ENCODE measurements at regions not wholly inside any gene's neighbourhood (a gene's known extent, or its start where the extent isn't known, plus 50 kb on each side); places are given as distances from the start of the nearest gene placed in this dataset.

- Histone ChIP-seq H3K4me3 (no peak overlapping the region), H3K4me1 (no peaks in the 10 kb centered on the region), H3K27ac (no peak overlapping the region), H3K9me3 (no peaks in the 10 kb centered on the region), H3K27me3 (no peaks in the 10 kb centered on the region), H3K36me3 (no peaks in the 10 kb centered on the region)
- intact Hi-C loops (cut with DNase I): no loop called here
- DNase-seq: no peak
- TF ChIP-seq, protein P1, sequence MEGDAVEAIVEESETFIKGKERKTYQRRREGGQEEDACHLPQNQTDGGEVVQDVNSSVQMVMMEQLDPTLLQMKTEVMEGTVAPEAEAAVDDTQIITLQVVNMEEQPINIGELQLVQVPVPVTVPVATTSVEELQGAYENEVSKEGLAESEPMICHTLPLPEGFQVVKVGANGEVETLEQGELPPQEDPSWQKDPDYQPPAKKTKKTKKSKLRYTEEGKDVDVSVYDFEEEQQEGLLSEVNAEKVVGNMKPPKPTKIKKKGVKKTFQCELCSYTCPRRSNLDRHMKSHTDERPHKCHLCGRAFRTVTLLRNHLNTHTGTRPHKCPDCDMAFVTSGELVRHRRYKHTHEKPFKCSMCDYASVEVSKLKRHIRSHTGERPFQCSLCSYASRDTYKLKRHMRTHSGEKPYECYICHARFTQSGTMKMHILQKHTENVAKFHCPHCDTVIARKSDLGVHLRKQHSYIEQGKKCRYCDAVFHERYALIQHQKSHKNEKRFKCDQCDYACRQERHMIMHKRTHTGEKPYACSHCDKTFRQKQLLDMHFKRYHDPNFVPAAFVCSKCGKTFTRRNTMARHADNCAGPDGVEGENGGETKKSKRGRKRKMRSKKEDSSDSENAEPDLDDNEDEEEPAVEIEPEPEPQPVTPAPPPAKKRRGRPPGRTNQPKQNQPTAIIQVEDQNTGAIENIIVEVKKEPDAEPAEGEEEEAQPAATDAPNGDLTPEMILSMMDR (IDR thresholded peaks at IDR 0.05): no peak
- no peak for ATAC-seq
These were observed 583.7 kb upstream of the B3GAT1 start for GRCh38 chr11:134995741-134996140.

DNA sequence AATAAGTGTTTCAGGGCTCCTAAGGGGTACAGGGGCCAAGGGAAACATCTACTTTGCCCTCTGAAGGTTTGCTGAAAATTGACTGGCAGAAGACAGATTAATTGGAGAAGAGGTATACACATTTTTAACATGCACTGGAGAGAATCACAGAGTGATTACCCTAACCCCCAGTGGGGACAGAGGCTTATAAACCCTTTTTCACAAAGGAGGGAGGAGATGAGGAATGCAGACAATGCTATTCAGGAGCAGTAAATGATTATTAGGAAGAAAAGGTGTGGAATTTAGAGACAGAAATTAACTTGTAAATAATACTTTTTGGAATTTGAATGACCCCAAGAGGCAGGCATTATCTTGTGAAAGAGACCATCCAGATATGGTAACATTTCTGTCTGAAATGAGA lies 582.4 kb upstream of the B3GAT1 start:
- Histone ChIP-seq H3K4me1 (no peaks in the 10 kb centered on the region), H3K27me3 (no peaks in the 10 kb centered on the region), H3K36me3 (no peaks in the 10 kb centered on the region), H3K9me3 (no peaks in the 10 kb centered on the region), H3K27ac (no peak overlapping the region), H3K4me3 (no peak overlapping the region)
- TF ChIP-seq, protein P1 (IDR thresholded peaks at IDR 0.05): no peak
- intact Hi-C loops (cut with DNase I): no loop called here
- DNase-seq: no peak
- ATAC-seq: no peak

DNA sequence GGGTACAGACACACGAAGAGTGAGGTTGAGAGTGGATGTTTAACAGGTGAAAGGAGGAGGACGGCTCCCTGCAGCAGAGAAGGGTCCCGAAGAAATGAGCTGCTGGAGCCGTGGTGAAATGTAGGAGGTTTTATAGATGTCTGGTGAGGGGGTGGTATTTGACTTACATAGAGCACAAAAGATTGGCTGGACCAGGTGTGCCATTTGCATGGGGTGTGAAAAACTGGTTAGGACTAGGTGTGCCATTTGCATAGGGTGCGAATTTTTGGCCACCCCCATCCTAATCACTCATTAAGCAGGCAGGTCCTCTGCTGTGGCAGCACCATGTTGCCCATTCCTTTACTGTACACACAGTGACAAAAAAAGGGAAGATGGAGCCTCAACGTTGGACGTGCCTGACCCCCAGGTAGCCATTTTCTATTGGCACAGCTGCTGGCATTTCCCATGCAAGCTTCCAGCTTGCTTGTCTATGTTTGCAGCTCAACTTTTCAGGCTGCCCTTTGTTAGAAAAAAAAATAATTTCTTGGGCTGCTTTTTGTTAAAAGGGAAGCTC lies 581.7 kb upstream of the B3GAT1 start:
- Histone ChIP-seq H3K4me1 (no peaks in the 10 kb centered on the region), H3K27ac (no peak overlapping the region), H3K27me3 (no peaks in the 10 kb centered on the region), H3K4me3 (no peak overlapping the region), H3K9me3 (no peaks in the 10 kb centered on the region), H3K36me3 (no peaks in the 10 kb centered on the region)
- DNase-seq (no peak), ATAC-seq (no peak)
- TF ChIP-seq, protein P1 (IDR thresholded peaks at IDR 0.05): no peak
- intact Hi-C loops (cut with DNase I): no loop called here

DNA sequence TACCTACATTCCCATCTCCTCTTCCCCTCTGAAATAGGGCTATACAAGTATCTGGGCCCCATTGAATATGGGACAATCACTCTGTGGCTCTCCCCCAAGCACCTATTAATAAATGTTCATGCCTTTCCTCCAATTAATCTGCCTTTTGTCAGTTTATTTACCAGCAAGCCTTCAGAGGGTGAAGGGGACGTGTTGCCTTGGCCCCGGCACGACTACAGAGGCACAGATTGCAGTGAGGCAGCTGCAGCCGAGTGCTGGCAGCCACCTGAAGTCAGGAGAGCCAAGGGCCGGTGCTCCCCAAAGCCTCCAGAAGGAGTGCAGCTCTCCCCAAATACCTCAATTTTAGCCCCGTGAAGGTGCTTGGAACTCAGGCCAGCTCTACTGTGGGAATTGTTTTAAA lies 580.9 kb upstream of the B3GAT1 start:
- no peaks in the 10 kb centered on the region for H3K4me1 ChIP-seq
- DNase-seq (no peak), ATAC-seq (no peak)
- H3K9me3 ChIP-seq: no peaks in the 10 kb centered on the region
- H3K36me3 ChIP-seq: no peaks in the 10 kb centered on the region
- H3K4me3 ChIP-seq: no peak overlapping the region
- intact Hi-C loops (cut with DNase I): no loop called here
- H3K27me3 ChIP-seq: no peaks in the 10 kb centered on the region
- H3K27ac ChIP-seq: no peak overlapping the region
- TF ChIP-seq, protein P1 (IDR thresholded peaks at IDR 0.05): no peak

DNA sequence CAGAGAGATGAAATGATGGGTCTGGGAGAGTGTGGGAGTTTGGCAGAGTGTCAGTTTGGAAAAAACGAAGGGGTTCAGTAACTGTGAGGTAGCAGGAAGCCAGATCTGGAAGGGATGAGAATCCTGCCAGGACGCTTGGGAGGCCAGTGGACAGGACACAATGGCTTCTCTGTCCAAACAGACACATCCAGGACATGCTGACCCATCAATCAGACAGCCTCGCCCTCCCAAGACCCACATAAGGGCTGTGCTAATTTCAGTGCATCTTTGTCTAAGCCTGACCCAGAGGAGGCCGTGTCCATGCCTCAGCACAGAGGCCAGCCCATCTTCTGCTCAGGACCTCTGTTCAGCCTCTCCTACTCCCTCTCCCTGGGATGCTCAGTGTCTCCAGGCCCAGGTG lies 576.5 kb upstream of the B3GAT1 start:
- DNase-seq: no peak
- Histone ChIP-seq H3K4me3 (no peak overlapping the region), H3K27me3 (no peaks in the 10 kb centered on the region), H3K4me1 (no peaks in the 10 kb centered on the region), H3K9me3 (no peaks in the 10 kb centered on the region), H3K36me3 (no peaks in the 10 kb centered on the region), H3K27ac (no peak overlapping the region)
- TF ChIP-seq, protein P1 (IDR thresholded peaks at IDR 0.05): no peak
- intact Hi-C loops (cut with DNase I): no loop called here
- ATAC-seq: peak; percentile 20

DNA sequence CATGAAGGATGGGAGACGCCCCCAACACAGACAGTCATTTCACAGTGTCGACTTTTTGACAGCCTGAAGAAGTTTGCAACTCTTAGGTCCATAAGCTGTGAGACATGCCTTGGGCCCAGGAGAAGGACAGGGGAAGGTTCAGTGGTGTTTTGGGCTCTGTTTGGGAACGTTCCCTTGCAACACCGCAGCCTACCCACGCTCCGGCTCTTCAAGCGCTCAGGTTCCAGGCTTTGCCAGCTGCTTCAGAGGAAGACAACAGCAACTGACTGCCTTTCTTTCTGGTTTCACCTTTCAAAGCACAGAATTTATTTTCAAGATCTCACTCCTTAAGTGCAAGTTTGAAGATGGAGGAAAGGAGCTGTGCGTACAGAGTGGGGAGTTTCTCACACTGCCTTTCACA lies 575.8 kb upstream of the B3GAT1 start:
- intact Hi-C loops (cut with DNase I): no loop called here
- no peak for ATAC-seq

More for the DNA sequence above, 575.8 kb upstream of the B3GAT1 start:
- Histone ChIP-seq H3K36me3 (no peaks in the 10 kb centered on the region), H3K4me3 (no peak overlapping the region), H3K27me3 (no peaks in the 10 kb centered on the region), H3K4me1 (no peaks in the 10 kb centered on the region), H3K9me3 (no peaks in the 10 kb centered on the region), H3K27ac (no peak overlapping the region)
- no peak for DNase-seq
- TF ChIP-seq, protein P1 (IDR thresholded peaks at IDR 0.05): no peak

Measured in upper lobe of right lung (tissue), 1 donor.